K562 (cell line): ENCODE measurements at regions not wholly inside any gene's neighbourhood (a gene's known extent, or its start where the extent isn't known, plus 50 kb on each side); places are given as distances from the start of the nearest gene placed in this dataset.

Experiments used
- ATAC-seq: fragments of 200-7000 bp; cut with Tn5 transposase; 3 replicates; pipeline ENCODE4 v1.9.1; 2020; ENCODE audit warnings: moderate library complexity
- BruUV-seq: library from RNA; stranded (reverse); fragments of 400-500 nt; replicated peaks from 2 replicates; lab custom pipeline; 2021; lab: Mats Ljungman, UMichigan
- CTCF ChIA-PET: fragments of 300-600 bp; formaldehyde crosslinking; extraction: SDS; loops from one replicate; lab custom pipeline; 2021; ENCODE audit warnings: low intra/inter-chr PET ratio; lab: Yijun Ruan, JAX
- POLR2A ChIA-PET: fragments of 300-600, 350-650 bp; sonication (Branson Sonifier 250); formaldehyde crosslinking; extraction: SDS; loops from one replicate; lab custom pipeline; 2021; ENCODE audit warnings: antibody characterized with exemption, inconsistent platforms; lab: Yijun Ruan, JAX
- DNase-seq, 4 experiments: peaks; one replicate each; pipeline versions ENCODE4 v3.0.0 to v3.0.0-alpha.2; 2011 to 2018; ENCODE audit warnings: low spot score in 3 of 4, mixed read lengths in 3 of 4; ENCODE audit errors: extremely low read depth in 1 of 4
- FAIRE-seq: peaks from 2 replicates; lab custom pipeline; 2011; peaks lifted over from hg19 to GRCh38; lab: Jason Lieb, UNC
- H2AFZ ChIP-seq: 2 replicates; pipeline ENCODE4 v1.6.0; 2011; ENCODE audit warnings: low read depth, low read length, control low read depth, inconsistent platforms
- H3K27ac ChIP-seq: fragments of 200-600 bp; 3 replicates; pipeline ENCODE4 v1.8.0; 2011; ENCODE audit warnings: low read depth, mild to moderate bottlenecking, control low read depth, inconsistent platforms, low read length, moderate library complexity, mixed read lengths; ENCODE audit errors: extremely low read depth
- H3K27me3 ChIP-seq, 2 experiments: fragments of 300-600 bp in 1 of 2; 2 replicates in 1 of 2; 3 replicates in 1 of 2; pipeline versions ENCODE4 v1.6.0 to v1.8.0; 2011; ENCODE audit warnings: inconsistent platforms in 2 of 2, low read length in 2 of 2, mild to moderate bottlenecking in 1 of 2, mixed read lengths in 1 of 2, moderate library complexity in 1 of 2; ENCODE audit not compliant: control insufficient read depth in 2 of 2, insufficient read depth in 2 of 2
- H3K36me3 ChIP-seq: fragments of 300-600 bp; 3 replicates; pipeline ENCODE4 v1.8.0; 2011; ENCODE audit warnings: mild to moderate bottlenecking, low read length, inconsistent platforms; ENCODE audit not compliant: control insufficient read depth, insufficient read depth
- H3K4me1 ChIP-seq, 2 experiments: fragments of 200-600 bp in 1 of 2; replicated peaks in 1 of 2; 2 replicates in 1 of 2; 3 replicates in 1 of 2; pipeline versions ENCODE4 v1.5.1 to v1.8.0; 2011; ENCODE audit warnings: inconsistent platforms in 2 of 2, low read length in 2 of 2, mild to moderate bottlenecking in 1 of 2, mixed read lengths in 1 of 2, moderate library complexity in 1 of 2; ENCODE audit not compliant: control insufficient read depth in 2 of 2, insufficient read depth in 2 of 2
- H3K4me2 ChIP-seq: 2 replicates; pipeline ENCODE4 v1.6.1; 2011; ENCODE audit warnings: low read length, control low read depth, inconsistent platforms, mixed read lengths; ENCODE audit not compliant: insufficient read depth
- H3K4me3 ChIP-seq: fragments of 200-600 bp; sonication (generic), shearing (Covaris generic); 2 replicates; pipeline ENCODE4 v1.5.1; 2016; ENCODE audit warnings: control low read depth, inconsistent platforms
- H3K79me2 ChIP-seq: fragments of 200-600 bp; 3 replicates; pipeline ENCODE4 v1.8.0; 2011; ENCODE audit warnings: low read length, inconsistent platforms; ENCODE audit not compliant: control insufficient read depth, insufficient read depth
- H3K9ac ChIP-seq, 2 experiments: 2 replicates each; pipeline versions ENCODE4 v1.6.0 to v1.6.1; 2011; ENCODE audit warnings: low read depth in 2 of 2, low read length in 2 of 2, control low read depth in 1 of 2, inconsistent platforms in 1 of 2, mild to moderate bottlenecking in 1 of 2, mixed read lengths in 1 of 2; ENCODE audit not compliant: insufficient read depth in 1 of 2
- H3K9me1 ChIP-seq: one replicate; pipeline ENCODE4 v1.6.0; 2011; ENCODE audit warnings: inconsistent platforms, mild to moderate bottlenecking, low read length, moderate library complexity; ENCODE audit not compliant: control insufficient read depth, insufficient read depth
- H3K9me3 ChIP-seq: replicated peaks from 2 replicates; pipeline ENCODE4 v1.5.1; 2011; ENCODE audit warnings: low read depth, low read length, inconsistent platforms; ENCODE audit not compliant: control insufficient read depth, insufficient read depth
- H4K20me1 ChIP-seq: replicated peaks from 2 replicates; pipeline ENCODE4 v1.6.1; 2011; ENCODE audit warnings: low read length, inconsistent platforms, mixed read lengths; ENCODE audit not compliant: control insufficient read depth, insufficient read depth
- PCBP1 ChIP-seq: fragments of 200-400 bp; formaldehyde crosslinking; IDR thresholded peaks from 2 replicates; pipeline ENCODE4 v1.6.1; 2018; ENCODE audit warnings: mild to moderate bottlenecking, low read depth, low read length; ENCODE audit not compliant: poor library complexity, severe bottlenecking
- PKNOX1 ChIP-seq: fragments of 450-650 bp; IDR thresholded peaks from 2 replicates; pipeline ENCODE4 v1.6.1; 2016
- ZNF699 ChIP-seq: fragments of 250-450 bp; sonication (Bioruptor Pico); IDR thresholded peaks from 2 replicates; pipeline ENCODE4 v1.8.0; 2021; ENCODE audit warnings: mild to moderate bottlenecking, moderate library complexity; ENCODE audit not compliant: insufficient replicate concordance
- in situ Hi-C: fragments of 300-500 bp; cut with MboI; formaldehyde crosslinking; loops from 4 replicates; pipeline ENCODE4 v1.15.0; 2018; ENCODE audit warnings: inconsistent platforms, mixed read lengths
- intact Hi-C: fragments of 100-400 bp; cut with micrococcal nuclease; formaldehyde crosslinking; loops from 2 replicates; pipeline ENCODE4 v1.14.2; 2022
- TF ChIP-seq, protein P1 (sequence below): IDR thresholded peaks from 2 replicates; pipeline ENCODE4 v1.6.1; 2011; ENCODE audit not compliant: insufficient read length; ENCODE audit errors: extremely low read depth

GRCh38 chr2:77839102-77839501, 316.9 kb upstream of the LRRTM4 start (continued):
- TF ChIP-seq PKNOX1 (no peak), ZNF699 (no peak), PCBP1 (no peak)

GRCh38 chr2:77862120-77862519, 339.9 kb upstream of the LRRTM4 start:
- no peaks in the 10 kb centered on the region for H3K36me3 ChIP-seq
- DNase-seq (no peak), FAIRE-seq (no peak), ATAC-seq (no peak)
- no peak overlapping the region for H3K4me3 ChIP-seq
- no peaks in the 10 kb centered on the region for H3K9me3 ChIP-seq
- H3K27ac ChIP-seq = no peak overlapping the region
- H3K9ac ChIP-seq = no peak overlapping the region
- TF ChIP-seq, protein P1, sequence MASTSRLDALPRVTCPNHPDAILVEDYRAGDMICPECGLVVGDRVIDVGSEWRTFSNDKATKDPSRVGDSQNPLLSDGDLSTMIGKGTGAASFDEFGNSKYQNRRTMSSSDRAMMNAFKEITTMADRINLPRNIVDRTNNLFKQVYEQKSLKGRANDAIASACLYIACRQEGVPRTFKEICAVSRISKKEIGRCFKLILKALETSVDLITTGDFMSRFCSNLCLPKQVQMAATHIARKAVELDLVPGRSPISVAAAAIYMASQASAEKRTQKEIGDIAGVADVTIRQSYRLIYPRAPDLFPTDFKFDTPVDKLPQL = no peak
- H4K20me1 ChIP-seq = no peaks in the 10 kb centered on the region
- no peak overlapping the region for H2AFZ ChIP-seq
- H3K4me1 ChIP-seq = no peaks in the 10 kb centered on the region
- no peaks in the 10 kb centered on the region for H3K27me3 ChIP-seq
- CTCF ChIA-PET = no interaction called here
- POLR2A ChIA-PET = no interaction called here
- in situ Hi-C loops (no loop called here), intact Hi-C loops (no loop called here)
- H3K4me2 ChIP-seq = no peak overlapping the region
- H3K79me2 ChIP-seq = no peaks in the 10 kb centered on the region
- H3K9me1 ChIP-seq = no peaks in the 10 kb centered on the region
- no TSS peak for BruUV-seq
